Cardiac muscle cell (in vitro differentiated cells and primary cell): ENCODE measurements at regions not wholly inside any gene's neighbourhood (a gene's known extent, or its start where the extent isn't known, plus 50 kb on each side); places are given as distances from the start of the nearest gene placed in this dataset.
A peak's percentile ranks its signal among the peaks of the same experiment; 100 is the strongest.
"Not testable (repeated sequence)": the region's sequence is repeated elsewhere in the genome, so short reads cannot be mapped to it uniquely, and the experiment has no call there.

Source experiments
- DNase-seq, 2 donors: peaks; one replicate each; pipeline versions ENCODE4 v3.0.0 to v3.0.0-alpha.2; 2010 to 2017; ENCODE audit warnings: low read depth in 1 of 2, low spot score in 1 of 2
- H3K27ac ChIP-seq: fragments of 200-600 bp; sonication (generic); 2 replicates; pipeline ENCODE4 v1.5.1; 2016
- H3K27me3 ChIP-seq: fragments of 200-600 bp; sonication (generic); 2 replicates; pipeline ENCODE4 v1.6.0; 2016; ENCODE audit warnings: control low read depth
- H3K36me3 ChIP-seq: fragments of 200-600 bp; sonication (generic); 2 replicates; pipeline ENCODE4 v1.5.1; 2016; ENCODE audit warnings: control low read depth
- H3K4me1 ChIP-seq: fragments of 200-600 bp; sonication (generic); 2 replicates; pipeline ENCODE4 v1.8.1; 2017; ENCODE audit warnings: low read depth, mild to moderate bottlenecking, mixed run types
- H3K4me3 ChIP-seq: fragments of 200-600 bp; sonication (generic); 2 replicates; pipeline ENCODE4 v1.5.1; 2016; ENCODE audit warnings: mild to moderate bottlenecking
- H3K9me3 ChIP-seq: fragments of 200-600 bp; sonication (generic); 2 replicates; pipeline ENCODE4 v1.5.1; 2017; ENCODE audit warnings: low read depth, mild to moderate bottlenecking, control low read depth
- CTCF ChIP-seq: IDR thresholded peaks from 2 replicates; pipeline ENCODE4 v1.5.1; 2012; ENCODE audit warnings: low read depth, mild to moderate bottlenecking, low read length

DNA sequence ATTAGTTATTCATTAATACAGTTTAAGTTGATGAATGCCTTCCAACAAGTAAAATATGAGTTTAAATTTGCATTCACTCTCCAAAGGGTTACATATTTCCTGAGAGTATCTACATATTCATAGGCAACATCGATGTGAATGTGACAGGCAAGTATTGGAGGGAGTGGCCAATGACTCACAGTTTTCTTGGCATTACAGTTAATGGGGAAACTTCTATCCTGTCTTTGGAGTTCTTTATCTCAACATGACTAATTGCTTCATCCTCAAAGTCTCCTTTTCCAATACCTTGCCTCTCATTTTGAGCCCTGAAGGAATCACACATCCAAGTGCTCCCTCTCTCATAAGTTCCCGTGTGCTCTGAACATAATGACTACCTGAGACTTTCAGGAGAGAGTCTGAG lies 439.7 kb upstream of the FRG2C start:
- no peak for TF ChIP-seq CTCF
- Histone ChIP-seq H3K36me3 (no peaks in the 10 kb centered on the region), H3K27me3 (no peaks in the 10 kb centered on the region), H3K4me1 (no peaks in the 10 kb centered on the region), H3K9me3 (no peaks in the 10 kb centered on the region), H3K4me3 (no peak overlapping the region), H3K27ac (no peak overlapping the region)
- DNase-seq = no peak

DNA sequence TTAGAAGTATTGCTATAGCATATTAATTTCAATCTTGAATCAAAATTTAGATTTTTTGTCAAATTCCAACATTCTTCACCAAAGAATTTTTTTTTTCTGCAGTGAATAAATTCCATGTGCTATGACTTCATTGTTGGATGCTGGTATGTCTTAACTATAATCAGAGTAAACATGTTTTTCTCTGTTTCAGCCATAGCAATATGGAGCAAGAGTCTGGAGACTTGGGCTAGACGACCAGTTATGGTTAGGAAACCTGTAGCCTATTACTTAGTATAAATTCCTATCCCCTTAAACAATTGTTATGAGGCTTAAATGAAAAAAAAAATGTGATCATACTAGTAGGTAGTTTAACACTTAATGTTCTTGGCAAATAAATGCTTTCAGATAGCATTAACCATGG lies 431.9 kb upstream of the FRG2C start:
- no peaks in the 10 kb centered on the region for H3K27me3 ChIP-seq
- no peak for TF ChIP-seq CTCF

DNA sequence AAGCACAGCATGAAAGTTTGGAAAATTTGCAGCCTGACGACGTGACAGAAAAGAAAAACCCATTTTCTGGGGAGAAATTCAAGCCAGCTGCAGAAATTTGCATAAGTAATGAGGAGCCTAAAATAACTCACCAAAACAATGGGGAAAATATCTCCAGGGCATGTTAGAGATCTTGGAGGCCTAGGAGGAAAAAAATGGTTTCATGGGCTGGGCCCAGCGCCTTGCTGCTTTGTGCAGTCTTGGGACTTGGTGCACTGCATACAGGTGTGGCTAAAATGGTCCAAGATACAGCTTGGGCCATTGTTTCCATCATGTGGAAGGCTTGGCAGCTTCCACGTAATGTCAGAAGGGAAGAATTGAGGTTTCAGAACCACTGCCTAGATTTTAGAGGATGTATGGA lies 428.5 kb upstream of the FRG2C start:
- no peak overlapping the region for H3K27ac ChIP-seq
- H3K4me3 ChIP-seq = no peak overlapping the region
- no peak for TF ChIP-seq CTCF
- no peaks in the 10 kb centered on the region for H3K36me3 ChIP-seq
- no peak for DNase-seq
- no peaks in the 10 kb centered on the region for H3K27me3 ChIP-seq
- H3K4me1 ChIP-seq = no peaks in the 10 kb centered on the region
- no peaks in the 10 kb centered on the region for H3K9me3 ChIP-seq

More for the DNA sequence above, 431.9 kb upstream of the FRG2C start:
- DNase-seq = no peak
- Histone ChIP-seq H3K4me1 (no peaks in the 10 kb centered on the region), H3K4me3 (no peak overlapping the region), H3K27ac (no peak overlapping the region), H3K9me3 (no peaks in the 10 kb centered on the region), H3K36me3 (no peaks in the 10 kb centered on the region)

DNA sequence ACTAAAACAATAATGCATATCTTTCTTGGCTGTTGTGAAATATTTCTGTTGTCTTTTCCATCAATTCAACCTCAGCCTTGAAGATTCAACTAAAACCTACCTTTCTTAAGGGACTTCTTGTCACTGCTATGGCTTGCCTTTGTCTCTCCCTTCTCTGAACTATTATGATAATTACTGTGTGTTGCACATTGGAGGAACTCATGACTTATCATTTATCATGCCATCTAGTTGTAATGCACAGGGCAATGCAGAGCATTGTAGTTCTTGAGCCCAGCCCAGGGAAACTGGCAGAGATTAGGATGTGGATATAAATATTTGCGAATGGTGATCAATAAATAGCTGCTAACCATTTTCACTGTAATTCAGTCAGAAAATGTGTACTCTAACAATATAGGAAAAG lies 427.1 kb upstream of the FRG2C start:
- no peaks in the 10 kb centered on the region for H3K27me3 ChIP-seq
- TF ChIP-seq CTCF = no peak
- no peak overlapping the region for H3K4me3 ChIP-seq
- no peaks in the 10 kb centered on the region for H3K9me3 ChIP-seq
- H3K4me1 ChIP-seq = peaks cover 13% of the 10 kb centered on the region
- no peak for DNase-seq
- H3K27ac ChIP-seq = no peak overlapping the region
- H3K36me3 ChIP-seq = no peaks in the 10 kb centered on the region

GRCh38 chr3:75237477-75237876 lies 426.7 kb upstream of the FRG2C start:
- Histone ChIP-seq H3K27ac (no peak overlapping the region), H3K4me1 (peaks cover 13% of the 10 kb centered on the region), H3K4me3 (no peak overlapping the region), H3K27me3 (no peaks in the 10 kb centered on the region), H3K36me3 (no peaks in the 10 kb centered on the region), H3K9me3 (no peaks in the 10 kb centered on the region)
- no peak for TF ChIP-seq CTCF
- no peak for DNase-seq

- H3K27ac ChIP-seq, H3K27me3 ChIP-seq, H3K4me3 ChIP-seq, H3K9me3 ChIP-seq, H3K36me3 ChIP-seq: not testable (repeated sequence)
- peaks cover 13% of the 10 kb centered on the region for H3K4me1 ChIP-seq
- DNase-seq = peak in 1 of 2 donors; percentile 46
Measured at GRCh38 chr3:75241226-75241962, 422.7 kb upstream of the FRG2C start.
